Gastroesophageal sphincter (tissue), 4 donors: ENCODE measurements at regions not wholly inside any gene's neighbourhood (a gene's known extent, or its start where the extent isn't known, plus 50 kb on each side); places are given as distances from the start of the nearest gene placed in this dataset.
A peak's percentile ranks its signal among the peaks of the same experiment; 100 is the strongest.

ENCODE experiments used
- ATAC-seq: fragments of 150-250 bp; one replicate; pipeline ENCODE4 v1.9.1; 2016; ENCODE audit warnings: mild to moderate bottlenecking, moderate library complexity
- H3K27ac ChIP-seq, 4 donors: fragments of 200-600 bp; sonication (generic) in 3 of 4; 1 replicate in 3 of 4; 2 replicates in 1 of 4; pipeline ENCODE4 v1.5.1; 2016 to 2019
- H3K27me3 ChIP-seq: fragments of 200-600 bp; sonication (generic); one replicate; pipeline ENCODE4 v1.5.1; 2019
- H3K36me3 ChIP-seq, 2 donors: fragments of 200-600 bp; sonication (generic); one replicate each; pipeline ENCODE4 v1.5.1; 2019; ENCODE audit warnings: control low read depth in 1 of 2
- H3K4me1 ChIP-seq, 3 donors: fragments of 200-600 bp; sonication (generic); 1 replicate in 2 of 3; 2 replicates in 1 of 3; pipeline ENCODE4 v1.5.1; 2016 to 2019; ENCODE audit warnings: control low read depth in 2 of 3
- H3K4me3 ChIP-seq, 2 donors: fragments of 200-600 bp; sonication (generic); one replicate each; pipeline ENCODE4 v1.5.1; 2019; ENCODE audit warnings: mild to moderate bottlenecking in 1 of 2, moderate library complexity in 1 of 2
- H3K9me3 ChIP-seq, 3 donors: fragments of 200-600 bp; sonication (generic); one replicate each; pipeline ENCODE4 v1.5.1; 2017 to 2019; ENCODE audit warnings: control low read depth in 2 of 3
- EP300 ChIP-seq: sonication (generic); formaldehyde crosslinking; IDR thresholded peaks from one replicate; pipeline ENCODE4 v1.6.1; 2017; ENCODE audit warnings: antibody characterized with exemption, mild to moderate bottlenecking
- POLR2A ChIP-seq, 2 donors: fragments of 450-650 bp; IDR thresholded peaks; one replicate each; pipeline ENCODE4 v1.6.1; 2017; ENCODE audit warnings: antibody characterized with exemption in 2 of 2, mild to moderate bottlenecking in 2 of 2, moderate library complexity in 1 of 2
- POLR2AphosphoS5 ChIP-seq: sonication (generic); formaldehyde crosslinking; IDR thresholded peaks from one replicate; pipeline ENCODE4 v1.6.1; 2017; ENCODE audit warnings: antibody characterized with exemption
- WGBS, 2 donors: methylation state at CpG; one replicate each; pipeline ENCODE4 v1.1.5; 2018; ENCODE audit warnings: low coverage in 1 of 2; 5-methylcytosine and 5-hydroxymethylcytosine counted together
- TF ChIP-seq, protein P1 (sequence below), 4 experiments: fragments of 200-600 bp in 2 of 4; fragments of 450-650 bp in 2 of 4; sonication (generic) in 1 of 4; IDR thresholded peaks; one replicate each; pipeline ENCODE4 v1.5.1; 2017 to 2019; ENCODE audit warnings: antibody characterized with exemption in 4 of 4, mild to moderate bottlenecking in 2 of 4, moderate library complexity in 2 of 4

GRCh38 chr2:217433522-217433921 is 569.3 kb downstream of the TNS1 start:
- Histone ChIP-seq H3K27ac (peak overlapping the region; percentile 63 to 82 (median 79)), H3K36me3 (no peaks in the 10 kb centered on the region), H3K4me3 (peak overlapping the region in 1 of 2 donors; percentile 16), H3K27me3 (no peaks in the 10 kb centered on the region), H3K4me1 (peaks cover 32 to 99% (median 38%) of the 10 kb centered on the region in 3 donors), H3K9me3 (no peaks in the 10 kb centered on the region)
- 47 to 53% methylated on average over 2 to 3 of the region's 6 CpGs for WGBS, 2 donors
- ATAC-seq, result no peak
- no peak for TF ChIP-seq EP300
- TF ChIP-seq, protein P1, sequence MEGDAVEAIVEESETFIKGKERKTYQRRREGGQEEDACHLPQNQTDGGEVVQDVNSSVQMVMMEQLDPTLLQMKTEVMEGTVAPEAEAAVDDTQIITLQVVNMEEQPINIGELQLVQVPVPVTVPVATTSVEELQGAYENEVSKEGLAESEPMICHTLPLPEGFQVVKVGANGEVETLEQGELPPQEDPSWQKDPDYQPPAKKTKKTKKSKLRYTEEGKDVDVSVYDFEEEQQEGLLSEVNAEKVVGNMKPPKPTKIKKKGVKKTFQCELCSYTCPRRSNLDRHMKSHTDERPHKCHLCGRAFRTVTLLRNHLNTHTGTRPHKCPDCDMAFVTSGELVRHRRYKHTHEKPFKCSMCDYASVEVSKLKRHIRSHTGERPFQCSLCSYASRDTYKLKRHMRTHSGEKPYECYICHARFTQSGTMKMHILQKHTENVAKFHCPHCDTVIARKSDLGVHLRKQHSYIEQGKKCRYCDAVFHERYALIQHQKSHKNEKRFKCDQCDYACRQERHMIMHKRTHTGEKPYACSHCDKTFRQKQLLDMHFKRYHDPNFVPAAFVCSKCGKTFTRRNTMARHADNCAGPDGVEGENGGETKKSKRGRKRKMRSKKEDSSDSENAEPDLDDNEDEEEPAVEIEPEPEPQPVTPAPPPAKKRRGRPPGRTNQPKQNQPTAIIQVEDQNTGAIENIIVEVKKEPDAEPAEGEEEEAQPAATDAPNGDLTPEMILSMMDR (IDR thresholded peaks at IDR 0.05), result no peak
- TF ChIP-seq POLR2A (IDR thresholded peaks at IDR 0.05), result no peak
- peak; percentile 27 for TF ChIP-seq POLR2AphosphoS5

DNA sequence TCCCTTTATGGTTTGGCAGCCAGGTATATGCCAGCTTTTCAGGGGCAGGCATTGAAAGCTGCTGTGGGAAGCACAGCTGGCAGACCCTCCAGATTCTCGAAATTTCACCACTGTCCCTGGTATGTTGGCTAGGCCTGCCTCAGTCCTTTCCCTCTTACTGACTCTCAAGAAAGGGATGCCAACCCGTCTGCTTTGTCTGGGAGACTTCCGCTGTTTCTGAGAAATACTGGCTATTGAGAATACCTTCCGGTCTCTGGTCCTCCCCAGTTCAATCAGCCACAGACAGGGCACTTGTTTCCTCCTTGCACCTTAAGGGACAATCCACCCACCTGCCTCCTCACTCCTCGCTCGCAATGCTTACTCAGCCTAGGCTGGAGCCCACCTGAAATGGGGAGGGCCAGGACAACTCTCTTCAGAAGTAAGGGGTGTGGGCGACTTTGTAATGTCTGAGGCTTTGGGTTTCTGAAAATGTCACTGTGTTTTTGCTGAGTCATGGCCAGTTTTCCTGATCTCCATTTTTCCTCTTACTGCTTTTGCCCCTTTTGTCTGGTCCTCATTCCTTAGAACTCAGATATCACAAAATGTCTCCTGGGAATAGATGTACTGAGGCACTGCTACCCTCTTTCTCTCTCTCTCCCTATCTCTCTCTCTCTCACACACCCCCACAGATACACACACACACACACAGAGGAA is 571.1 kb downstream of the TNS1 start:
- Histone ChIP-seq H3K36me3 (no peaks in the 10 kb centered on the region), H3K27ac (peak overlapping the region in 3 of 4 donors; percentile 76 to 82 (median 79)), H3K9me3 (no peaks in the 10 kb centered on the region), H3K4me1 (peaks cover 26 to 88% (median 38%) of the 10 kb centered on the region in 3 donors), H3K4me3 (no peak overlapping the region), H3K27me3 (no peaks in the 10 kb centered on the region)
- WGBS, 2 donors, result 34 to 40% methylated on average over 4 to 6 of the region's 7 CpGs
- no peak for ATAC-seq
- TF ChIP-seq POLR2A (IDR thresholded peaks at IDR 0.05) (no peak), POLR2AphosphoS5 (no peak), EP300 (no peak)
- TF ChIP-seq, protein P1 (IDR thresholded peaks at IDR 0.05), result no peak

GRCh38 chr2:217430916-217431576 is 571.2 kb upstream of the TNP1 start:
- H3K9me3 ChIP-seq, result no peaks in the 10 kb centered on the region
- H3K4me3 ChIP-seq, result no peak overlapping the region
- no peak for TF ChIP-seq EP300
- TF ChIP-seq, protein P1 (IDR thresholded peaks at IDR 0.05), result no peak
- TF ChIP-seq POLR2AphosphoS5, result peak; percentile 52
- TF ChIP-seq POLR2A (IDR thresholded peaks at IDR 0.05), result no peak
- H3K36me3 ChIP-seq, result peaks cover 0 to 5% of the 10 kb centered on the region in 2 donors
- H3K27me3 ChIP-seq, result no peaks in the 10 kb centered on the region
- ATAC-seq, result no peak
- WGBS, 2 donors, result 55 to 58% methylated on average over 3 of the region's 3 CpGs
- H3K27ac ChIP-seq, result peak overlapping the region in 3 of 4 donors; percentile 76 to 82 (median 79)
- H3K4me1 ChIP-seq, result peaks cover 19 to 81% (median 31%) of the 10 kb centered on the region in 3 donors

DNA sequence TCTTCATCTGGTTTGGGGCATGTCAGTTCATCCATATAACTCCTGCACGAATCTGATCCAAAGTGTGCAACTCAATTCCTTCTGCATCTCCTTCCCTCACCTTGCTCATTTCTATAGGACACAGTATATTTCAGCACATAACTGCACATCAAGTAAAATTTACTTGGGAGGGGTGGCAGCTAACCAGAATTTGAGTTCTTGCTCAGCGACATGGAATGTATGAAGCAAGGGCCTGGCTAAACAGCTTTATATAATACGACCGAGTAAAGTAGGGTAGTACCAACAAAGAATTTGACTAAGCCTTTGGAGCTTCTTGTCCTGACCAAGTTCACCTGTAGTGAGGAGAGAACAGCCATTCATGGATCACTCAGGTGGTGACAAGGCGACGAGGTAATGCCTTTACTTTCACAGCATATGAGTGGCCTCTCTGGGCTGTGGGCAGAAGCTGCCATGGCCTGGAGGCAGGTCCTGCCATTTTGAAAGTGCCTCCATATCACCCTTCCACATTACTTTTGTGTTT is 570.2 kb upstream of the TNP1 start:
- Histone ChIP-seq H3K27ac (peak overlapping the region; percentile 76 to 87 (median 80)), H3K36me3 (peaks cover 0 to 13% of the 10 kb centered on the region in 2 donors), H3K27me3 (no peaks in the 10 kb centered on the region), H3K4me3 (no peak overlapping the region), H3K9me3 (no peaks in the 10 kb centered on the region), H3K4me1 (peaks cover 15 to 71% (median 21%) of the 10 kb centered on the region in 3 donors)
- peak; percentile 35 for ATAC-seq
- TF ChIP-seq, protein P1 (IDR thresholded peaks at IDR 0.05), result no peak
- TF ChIP-seq EP300, result no peak
- peak; percentile 57 for TF ChIP-seq POLR2AphosphoS5
- TF ChIP-seq POLR2A (IDR thresholded peaks at IDR 0.05), result no peak
- whole genome bisulfite sequencing, 2 donors, result 58 to 77% methylated on average over 5 to 6 of the region's 6 CpGs
